ENCODE measurements at regions not wholly inside any gene's neighbourhood (a gene's known extent, or its start where the extent isn't known, plus 50 kb on each side); places are given as distances from the start of the nearest gene placed in this dataset.

DNA sequence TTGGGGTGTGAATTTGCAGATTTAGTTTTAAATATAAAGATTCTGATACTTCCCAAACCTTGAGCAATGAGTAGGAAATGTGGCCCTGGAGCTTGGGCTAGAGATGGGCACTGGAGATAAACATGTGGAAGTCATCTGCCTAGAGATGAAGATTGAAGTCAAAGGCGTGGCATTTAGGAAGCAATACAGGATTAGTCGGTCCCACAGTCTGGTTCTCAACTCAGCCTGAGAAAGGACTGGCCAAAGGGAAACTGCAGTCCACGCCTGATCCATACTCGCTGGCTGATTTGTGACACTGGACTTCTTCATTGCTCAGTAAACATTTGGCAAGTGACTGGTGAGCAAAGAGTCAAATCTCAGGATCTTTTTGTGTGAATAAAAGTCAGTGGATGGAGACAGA is 268.2 kb upstream of the ATP2B1 start:
- no peak for TF ChIP-seq CTCF (IDR thresholded peaks at IDR 0.05)
- no peak for TF ChIP-seq POLR2AphosphoS5 (IDR thresholded peaks at IDR 0.05)
